ENCODE measurements at regions not wholly inside any gene's neighbourhood (a gene's known extent, or its start where the extent isn't known, plus 50 kb on each side); places are given as distances from the start of the nearest gene placed in this dataset.

DNA sequence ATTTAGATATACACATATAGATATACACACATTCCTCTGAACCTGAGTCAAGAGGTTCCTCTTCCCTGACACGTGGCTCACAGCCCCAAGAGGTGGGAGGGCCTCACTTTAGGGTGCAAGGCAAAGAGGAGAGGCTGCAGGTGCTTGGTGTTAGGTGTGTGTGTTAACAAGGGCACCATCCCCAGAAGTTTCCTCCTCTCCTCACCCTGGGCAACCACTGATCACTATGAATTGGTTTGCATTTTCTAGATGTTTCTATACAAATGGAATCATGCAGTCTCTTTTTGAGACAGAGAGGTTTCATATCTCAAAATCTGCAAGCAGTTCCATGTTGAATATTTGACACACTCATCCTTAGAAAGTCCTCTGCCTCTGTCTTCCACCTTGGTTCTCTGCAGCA lies 120.9 kb upstream of the NECTIN1 start:
- H3K4me3 ChIP-seq, result no peak overlapping the region
- 0 out of 3 replicates have a peak, but pooled peaks cover 3% of the 10 kb centered on the region for H3K4me1 Mint-ChIP-seq
- no peaks in the 10 kb centered on the region for H4K20me1 ChIP-seq (replicated peaks; ENCODE audit: insufficient read depth)
- H3F3A ChIP-seq (replicated peaks; ENCODE audit: low read depth), result no peaks in the 10 kb centered on the region
- no peaks in the 10 kb centered on the region for H3K9me3 Mint-ChIP-seq
- no peaks in the 10 kb centered on the region for H3K27me3 ChIP-seq (ENCODE audit: insufficient read depth)
- no peak overlapping the region for H2AFZ ChIP-seq
- H3K27ac Mint-ChIP-seq, result no peak overlapping the region
- H3K4me3 Mint-ChIP-seq, result no peak overlapping the region
- H3K4me2 ChIP-seq, result no peak overlapping the region
- H3K4me1 ChIP-seq (ENCODE audit: insufficient read depth), result no peaks in the 10 kb centered on the region
- no peak for DNase-seq (ENCODE audit: low spot score)
- TF ChIP-seq, protein P1, sequence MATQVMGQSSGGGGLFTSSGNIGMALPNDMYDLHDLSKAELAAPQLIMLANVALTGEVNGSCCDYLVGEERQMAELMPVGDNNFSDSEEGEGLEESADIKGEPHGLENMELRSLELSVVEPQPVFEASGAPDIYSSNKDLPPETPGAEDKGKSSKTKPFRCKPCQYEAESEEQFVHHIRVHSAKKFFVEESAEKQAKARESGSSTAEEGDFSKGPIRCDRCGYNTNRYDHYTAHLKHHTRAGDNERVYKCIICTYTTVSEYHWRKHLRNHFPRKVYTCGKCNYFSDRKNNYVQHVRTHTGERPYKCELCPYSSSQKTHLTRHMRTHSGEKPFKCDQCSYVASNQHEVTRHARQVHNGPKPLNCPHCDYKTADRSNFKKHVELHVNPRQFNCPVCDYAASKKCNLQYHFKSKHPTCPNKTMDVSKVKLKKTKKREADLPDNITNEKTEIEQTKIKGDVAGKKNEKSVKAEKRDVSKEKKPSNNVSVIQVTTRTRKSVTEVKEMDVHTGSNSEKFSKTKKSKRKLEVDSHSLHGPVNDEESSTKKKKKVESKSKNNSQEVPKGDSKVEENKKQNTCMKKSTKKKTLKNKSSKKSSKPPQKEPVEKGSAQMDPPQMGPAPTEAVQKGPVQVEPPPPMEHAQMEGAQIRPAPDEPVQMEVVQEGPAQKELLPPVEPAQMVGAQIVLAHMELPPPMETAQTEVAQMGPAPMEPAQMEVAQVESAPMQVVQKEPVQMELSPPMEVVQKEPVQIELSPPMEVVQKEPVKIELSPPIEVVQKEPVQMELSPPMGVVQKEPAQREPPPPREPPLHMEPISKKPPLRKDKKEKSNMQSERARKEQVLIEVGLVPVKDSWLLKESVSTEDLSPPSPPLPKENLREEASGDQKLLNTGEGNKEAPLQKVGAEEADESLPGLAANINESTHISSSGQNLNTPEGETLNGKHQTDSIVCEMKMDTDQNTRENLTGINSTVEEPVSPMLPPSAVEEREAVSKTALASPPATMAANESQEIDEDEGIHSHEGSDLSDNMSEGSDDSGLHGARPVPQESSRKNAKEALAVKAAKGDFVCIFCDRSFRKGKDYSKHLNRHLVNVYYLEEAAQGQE (IDR thresholded peaks at IDR 0.05; ENCODE audit: unreplicated experiment), result no peak
- no peak for TF ChIP-seq POLR2AphosphoS5 (IDR thresholded peaks at IDR 0.05; ENCODE audit: low read depth)
- TF ChIP-seq CREB1 (CRISPR knock-in tag; IDR thresholded peaks at IDR 0.05; ENCODE audit: low read depth), result no peak
- TF ChIP-seq, protein P2, sequence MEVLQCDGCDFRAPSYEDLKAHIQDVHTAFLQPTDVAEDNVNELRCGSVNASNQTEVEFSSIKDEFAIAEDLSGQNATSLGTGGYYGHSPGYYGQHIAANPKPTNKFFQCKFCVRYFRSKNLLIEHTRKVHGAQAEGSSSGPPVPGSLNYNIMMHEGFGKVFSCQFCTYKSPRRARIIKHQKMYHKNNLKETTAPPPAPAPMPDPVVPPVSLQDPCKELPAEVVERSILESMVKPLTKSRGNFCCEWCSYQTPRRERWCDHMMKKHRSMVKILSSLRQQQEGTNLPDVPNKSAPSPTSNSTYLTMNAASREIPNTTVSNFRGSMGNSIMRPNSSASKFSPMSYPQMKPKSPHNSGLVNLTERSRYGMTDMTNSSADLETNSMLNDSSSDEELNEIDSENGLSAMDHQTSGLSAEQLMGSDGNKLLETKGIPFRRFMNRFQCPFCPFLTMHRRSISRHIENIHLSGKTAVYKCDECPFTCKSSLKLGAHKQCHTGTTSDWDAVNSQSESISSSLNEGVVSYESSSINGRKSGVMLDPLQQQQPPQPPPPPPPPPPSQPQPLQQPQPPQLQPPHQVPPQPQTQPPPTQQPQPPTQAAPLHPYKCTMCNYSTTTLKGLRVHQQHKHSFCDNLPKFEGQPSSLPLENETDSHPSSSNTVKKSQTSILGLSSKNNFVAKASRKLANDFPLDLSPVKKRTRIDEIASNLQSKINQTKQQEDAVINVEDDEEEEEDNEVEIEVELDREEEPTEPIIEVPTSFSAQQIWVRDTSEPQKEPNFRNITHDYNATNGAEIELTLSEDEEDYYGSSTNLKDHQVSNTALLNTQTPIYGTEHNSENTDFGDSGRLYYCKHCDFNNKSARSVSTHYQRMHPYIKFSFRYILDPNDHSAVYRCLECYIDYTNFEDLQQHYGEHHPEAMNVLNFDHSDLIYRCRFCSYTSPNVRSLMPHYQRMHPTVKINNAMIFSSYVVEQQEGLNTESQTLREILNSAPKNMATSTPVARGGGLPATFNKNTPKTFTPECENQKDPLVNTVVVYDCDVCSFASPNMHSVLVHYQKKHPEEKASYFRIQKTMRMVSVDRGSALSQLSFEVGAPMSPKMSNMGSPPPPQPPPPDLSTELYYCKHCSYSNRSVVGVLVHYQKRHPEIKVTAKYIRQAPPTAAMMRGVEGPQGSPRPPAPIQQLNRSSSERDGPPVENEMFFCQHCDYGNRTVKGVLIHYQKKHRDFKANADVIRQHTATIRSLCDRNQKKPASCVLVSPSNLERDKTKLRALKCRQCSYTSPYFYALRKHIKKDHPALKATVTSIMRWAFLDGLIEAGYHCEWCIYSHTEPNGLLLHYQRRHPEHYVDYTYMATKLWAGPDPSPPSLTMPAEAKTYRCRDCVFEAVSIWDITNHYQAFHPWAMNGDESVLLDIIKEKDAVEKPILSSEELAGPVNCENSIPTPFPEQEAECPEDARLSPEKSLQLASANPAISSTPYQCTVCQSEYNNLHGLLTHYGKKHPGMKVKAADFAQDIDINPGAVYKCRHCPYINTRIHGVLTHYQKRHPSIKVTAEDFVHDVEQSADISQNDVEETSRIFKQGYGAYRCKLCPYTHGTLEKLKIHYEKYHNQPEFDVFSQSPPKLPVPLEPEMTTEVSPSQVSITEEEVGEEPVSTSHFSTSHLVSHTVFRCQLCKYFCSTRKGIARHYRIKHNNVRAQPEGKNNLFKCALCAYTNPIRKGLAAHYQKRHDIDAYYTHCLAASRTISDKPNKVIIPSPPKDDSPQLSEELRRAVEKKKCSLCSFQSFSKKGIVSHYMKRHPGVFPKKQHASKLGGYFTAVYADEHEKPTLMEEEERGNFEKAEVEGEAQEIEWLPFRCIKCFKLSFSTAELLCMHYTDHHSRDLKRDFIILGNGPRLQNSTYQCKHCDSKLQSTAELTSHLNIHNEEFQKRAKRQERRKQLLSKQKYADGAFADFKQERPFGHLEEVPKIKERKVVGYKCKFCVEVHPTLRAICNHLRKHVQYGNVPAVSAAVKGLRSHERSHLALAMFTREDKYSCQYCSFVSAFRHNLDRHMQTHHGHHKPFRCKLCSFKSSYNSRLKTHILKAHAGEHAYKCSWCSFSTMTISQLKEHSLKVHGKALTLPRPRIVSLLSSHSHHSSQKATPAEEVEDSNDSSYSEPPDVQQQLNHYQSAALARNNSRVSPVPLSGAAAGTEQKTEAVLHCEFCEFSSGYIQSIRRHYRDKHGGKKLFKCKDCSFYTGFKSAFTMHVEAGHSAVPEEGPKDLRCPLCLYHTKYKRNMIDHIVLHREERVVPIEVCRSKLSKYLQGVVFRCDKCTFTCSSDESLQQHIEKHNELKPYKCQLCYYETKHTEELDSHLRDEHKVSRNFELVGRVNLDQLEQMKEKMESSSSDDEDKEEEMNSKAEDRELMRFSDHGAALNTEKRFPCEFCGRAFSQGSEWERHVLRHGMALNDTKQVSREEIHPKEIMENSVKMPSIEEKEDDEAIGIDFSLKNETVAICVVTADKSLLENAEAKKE (CRISPR knock-in tag; IDR thresholded peaks at IDR 0.05), result no peak
- TF ChIP-seq EZH2phosphoT487 (IDR thresholded peaks at IDR 0.05; ENCODE audit: unreplicated experiment), result no peak
- TF ChIP-seq, protein P3, sequence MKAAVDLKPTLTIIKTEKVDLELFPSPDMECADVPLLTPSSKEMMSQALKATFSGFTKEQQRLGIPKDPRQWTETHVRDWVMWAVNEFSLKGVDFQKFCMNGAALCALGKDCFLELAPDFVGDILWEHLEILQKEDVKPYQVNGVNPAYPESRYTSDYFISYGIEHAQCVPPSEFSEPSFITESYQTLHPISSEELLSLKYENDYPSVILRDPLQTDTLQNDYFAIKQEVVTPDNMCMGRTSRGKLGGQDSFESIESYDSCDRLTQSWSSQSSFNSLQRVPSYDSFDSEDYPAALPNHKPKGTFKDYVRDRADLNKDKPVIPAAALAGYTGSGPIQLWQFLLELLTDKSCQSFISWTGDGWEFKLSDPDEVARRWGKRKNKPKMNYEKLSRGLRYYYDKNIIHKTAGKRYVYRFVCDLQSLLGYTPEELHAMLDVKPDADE (IDR thresholded peaks at IDR 0.05), result no peak
- no peak for TF ChIP-seq JUNB (IDR thresholded peaks at IDR 0.05; ENCODE audit: unreplicated experiment)
- no peak for TF ChIP-seq NANOG (IDR thresholded peaks at IDR 0.05; ENCODE audit: borderline replicate concordance)
- TF ChIP-seq EZH2 (IDR thresholded peaks at IDR 0.05; ENCODE audit: low read depth, unreplicated experiment), result no peak
- TF ChIP-seq, protein P4, sequence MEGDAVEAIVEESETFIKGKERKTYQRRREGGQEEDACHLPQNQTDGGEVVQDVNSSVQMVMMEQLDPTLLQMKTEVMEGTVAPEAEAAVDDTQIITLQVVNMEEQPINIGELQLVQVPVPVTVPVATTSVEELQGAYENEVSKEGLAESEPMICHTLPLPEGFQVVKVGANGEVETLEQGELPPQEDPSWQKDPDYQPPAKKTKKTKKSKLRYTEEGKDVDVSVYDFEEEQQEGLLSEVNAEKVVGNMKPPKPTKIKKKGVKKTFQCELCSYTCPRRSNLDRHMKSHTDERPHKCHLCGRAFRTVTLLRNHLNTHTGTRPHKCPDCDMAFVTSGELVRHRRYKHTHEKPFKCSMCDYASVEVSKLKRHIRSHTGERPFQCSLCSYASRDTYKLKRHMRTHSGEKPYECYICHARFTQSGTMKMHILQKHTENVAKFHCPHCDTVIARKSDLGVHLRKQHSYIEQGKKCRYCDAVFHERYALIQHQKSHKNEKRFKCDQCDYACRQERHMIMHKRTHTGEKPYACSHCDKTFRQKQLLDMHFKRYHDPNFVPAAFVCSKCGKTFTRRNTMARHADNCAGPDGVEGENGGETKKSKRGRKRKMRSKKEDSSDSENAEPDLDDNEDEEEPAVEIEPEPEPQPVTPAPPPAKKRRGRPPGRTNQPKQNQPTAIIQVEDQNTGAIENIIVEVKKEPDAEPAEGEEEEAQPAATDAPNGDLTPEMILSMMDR (conservative IDR thresholded peaks at IDR 0.05; ENCODE audit: low read depth in 2 of 2), result no peak
- TF ChIP-seq ZNF331 (CRISPR knock-in tag; IDR thresholded peaks at IDR 0.05; ENCODE audit: low read depth), result no peak
- TF ChIP-seq STAT1 (IDR thresholded peaks at IDR 0.05; ENCODE audit: unreplicated experiment), result no peak
- no peak for TF ChIP-seq ZNF114 (CRISPR knock-in tag; IDR thresholded peaks at IDR 0.05)
- H3K36me3 Mint-ChIP-seq (ENCODE audit: low read depth), result no peaks in the 10 kb centered on the region
- H3K27ac ChIP-seq (ENCODE audit: low read depth), result no peak overlapping the region
- H3K36me3 ChIP-seq (ENCODE audit: insufficient read depth), result no peaks in the 10 kb centered on the region
- no peaks in the 10 kb centered on the region for H3K9me2 ChIP-seq (ENCODE audit: insufficient read depth)
- peaks cover 9% of the 10 kb centered on the region for H3K27me3 Mint-ChIP-seq (ENCODE audit: insufficient read depth, low read depth, poor library complexity)
- H3K79me2 ChIP-seq (replicated peaks; ENCODE audit: insufficient read depth), result no peaks in the 10 kb centered on the region
- no peak for ATAC-seq
